ENCODE measurements at regions not wholly inside any gene's neighbourhood (a gene's known extent, or its start where the extent isn't known, plus 50 kb on each side); places are given as distances from the start of the nearest gene placed in this dataset.

- Histone ChIP-seq H3K27ac (ENCODE audit: low read depth in 1 of 2, low read length in 1 of 2) (no peak overlapping the region), H3K4me3 (no peak overlapping the region), H3K9me3 (ENCODE audit: control insufficient read depth in 4 of 4, insufficient read depth in 3 of 4, low read length in 3 of 4) (peaks cover 0 to 7% (median 0%) of the 10 kb centered on the region in 4 donors), H3K36me3 (ENCODE audit: control insufficient read depth in 4 of 4, insufficient read depth in 4 of 4, low read length in 4 of 4) (no peaks in the 10 kb centered on the region), H3K27me3 (ENCODE audit: control insufficient read depth in 3 of 3, insufficient read depth in 3 of 3, low read length in 2 of 3) (peaks cover 0 to 3% (median 2%) of the 10 kb centered on the region in 3 donors), H3K4me1 (ENCODE audit: control insufficient read depth in 5 of 5, insufficient read depth in 5 of 5, low read length in 5 of 5) (no peaks in the 10 kb centered on the region), H3K9ac (ENCODE audit: insufficient read depth in 1 of 2, low read length in 2 of 2) (no peak overlapping the region)
- no peak for DNase-seq
- 75 to 86% methylated on average over 12 of the region's 12 CpGs for WGBS, 2 donors
- no peak for ATAC-seq (ENCODE audit: insufficient read depth, low FRiP score)
- TF ChIP-seq, protein P1, sequence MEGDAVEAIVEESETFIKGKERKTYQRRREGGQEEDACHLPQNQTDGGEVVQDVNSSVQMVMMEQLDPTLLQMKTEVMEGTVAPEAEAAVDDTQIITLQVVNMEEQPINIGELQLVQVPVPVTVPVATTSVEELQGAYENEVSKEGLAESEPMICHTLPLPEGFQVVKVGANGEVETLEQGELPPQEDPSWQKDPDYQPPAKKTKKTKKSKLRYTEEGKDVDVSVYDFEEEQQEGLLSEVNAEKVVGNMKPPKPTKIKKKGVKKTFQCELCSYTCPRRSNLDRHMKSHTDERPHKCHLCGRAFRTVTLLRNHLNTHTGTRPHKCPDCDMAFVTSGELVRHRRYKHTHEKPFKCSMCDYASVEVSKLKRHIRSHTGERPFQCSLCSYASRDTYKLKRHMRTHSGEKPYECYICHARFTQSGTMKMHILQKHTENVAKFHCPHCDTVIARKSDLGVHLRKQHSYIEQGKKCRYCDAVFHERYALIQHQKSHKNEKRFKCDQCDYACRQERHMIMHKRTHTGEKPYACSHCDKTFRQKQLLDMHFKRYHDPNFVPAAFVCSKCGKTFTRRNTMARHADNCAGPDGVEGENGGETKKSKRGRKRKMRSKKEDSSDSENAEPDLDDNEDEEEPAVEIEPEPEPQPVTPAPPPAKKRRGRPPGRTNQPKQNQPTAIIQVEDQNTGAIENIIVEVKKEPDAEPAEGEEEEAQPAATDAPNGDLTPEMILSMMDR (IDR thresholded peaks at IDR 0.05; ENCODE audit: control extremely low read depth, extremely low read depth) = no peak
Observed at GRCh38 chr4:8741513-8742226, 130.0 kb downstream of the HMX1 start.

DNA sequence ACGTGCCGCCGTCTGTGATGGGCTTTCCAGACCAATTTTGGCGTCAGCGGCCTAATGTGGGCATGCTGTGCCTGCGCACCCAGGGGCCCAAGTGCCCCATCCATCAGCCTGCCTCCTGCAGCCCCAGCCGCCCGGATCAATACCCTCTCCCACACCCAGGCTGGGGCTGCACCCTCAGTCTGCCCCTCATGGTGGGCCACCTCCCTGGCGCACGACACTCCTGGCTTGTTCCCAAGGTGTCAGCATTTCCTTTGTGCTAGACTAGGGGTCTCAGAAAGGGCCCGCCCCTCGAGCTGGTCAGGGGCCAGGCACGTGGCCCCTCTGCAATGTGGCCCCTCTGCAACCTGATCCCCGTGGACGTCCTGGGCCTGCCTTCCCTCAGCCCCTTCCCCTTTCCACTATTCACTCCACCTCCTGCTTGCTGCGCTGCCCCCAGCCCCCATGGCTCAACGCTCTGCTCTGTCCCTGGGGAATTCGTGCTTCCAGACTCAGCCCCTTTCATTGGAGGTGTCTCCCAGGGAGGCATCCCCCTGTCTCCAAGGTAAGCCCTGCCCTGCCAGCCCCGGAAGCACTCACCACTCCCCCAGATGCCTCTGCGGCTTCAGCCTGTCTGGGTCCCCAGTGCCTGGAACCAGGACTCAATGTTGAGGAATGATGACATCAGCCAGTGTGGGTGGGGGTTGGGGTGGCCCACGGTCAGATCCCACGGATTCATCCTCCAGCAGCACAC, 130.8 kb downstream of the HMX1 start:
- H3K9me3 ChIP-seq (ENCODE audit: control insufficient read depth in 4 of 4, insufficient read depth in 3 of 4, low read length in 3 of 4) = peaks cover 0 to 3% (median 0%) of the 10 kb centered on the region in 4 donors
- H3K9ac ChIP-seq (ENCODE audit: insufficient read depth in 1 of 2, low read length in 2 of 2) = no peak overlapping the region
- ATAC-seq (ENCODE audit: insufficient read depth, low FRiP score) (no peak), DNase-seq (no peak)
- H3K27me3 ChIP-seq (ENCODE audit: control insufficient read depth in 3 of 3, insufficient read depth in 3 of 3, low read length in 2 of 3) = no peaks in the 10 kb centered on the region
- H3K4me1 ChIP-seq (ENCODE audit: control insufficient read depth in 5 of 5, insufficient read depth in 5 of 5, low read length in 5 of 5) = no peaks in the 10 kb centered on the region
- WGBS, 2 donors = 67 to 75% methylated on average over 22 of the region's 22 CpGs
- no peak overlapping the region for H3K27ac ChIP-seq (ENCODE audit: low read depth in 1 of 2, low read length in 1 of 2)
- TF ChIP-seq, protein P1 (IDR thresholded peaks at IDR 0.05; ENCODE audit: control extremely low read depth, extremely low read depth) = no peak
- H3K4me3 ChIP-seq = no peak overlapping the region
- no peaks in the 10 kb centered on the region for H3K36me3 ChIP-seq (ENCODE audit: control insufficient read depth in 4 of 4, insufficient read depth in 4 of 4, low read length in 4 of 4)

GRCh38 chr4:8739820-8740665, 131.6 kb downstream of the HMX1 start:
- ATAC-seq (ENCODE audit: insufficient read depth, low FRiP score) = no peak
- 71 to 82% methylated on average over 23 of the region's 23 CpGs for WGBS, 2 donors
- Histone ChIP-seq H3K4me1 (ENCODE audit: control insufficient read depth in 5 of 5, insufficient read depth in 5 of 5, low read length in 5 of 5) (no peaks in the 10 kb centered on the region), H3K9ac (ENCODE audit: insufficient read depth in 1 of 2, low read length in 2 of 2) (no peak overlapping the region), H3K4me3 (no peak overlapping the region), H3K36me3 (ENCODE audit: control insufficient read depth in 4 of 4, insufficient read depth in 4 of 4, low read length in 4 of 4) (no peaks in the 10 kb centered on the region), H3K27me3 (ENCODE audit: control insufficient read depth in 3 of 3, insufficient read depth in 3 of 3, low read length in 2 of 3) (no peaks in the 10 kb centered on the region), H3K27ac (ENCODE audit: low read depth in 1 of 2, low read length in 1 of 2) (no peak overlapping the region), H3K9me3 (ENCODE audit: control insufficient read depth in 4 of 4, insufficient read depth in 3 of 4, low read length in 3 of 4) (peaks cover 0 to 3% (median 0%) of the 10 kb centered on the region in 4 donors)
- no peak for DNase-seq
- TF ChIP-seq, protein P1 (IDR thresholded peaks at IDR 0.05; ENCODE audit: control extremely low read depth, extremely low read depth) = no peak

All from lung (tissue), 11 donors.